ENCODE measurements at regions not wholly inside any gene's neighbourhood (a gene's known extent, or its start where the extent isn't known, plus 50 kb on each side); places are given as distances from the start of the nearest gene placed in this dataset.

DNA sequence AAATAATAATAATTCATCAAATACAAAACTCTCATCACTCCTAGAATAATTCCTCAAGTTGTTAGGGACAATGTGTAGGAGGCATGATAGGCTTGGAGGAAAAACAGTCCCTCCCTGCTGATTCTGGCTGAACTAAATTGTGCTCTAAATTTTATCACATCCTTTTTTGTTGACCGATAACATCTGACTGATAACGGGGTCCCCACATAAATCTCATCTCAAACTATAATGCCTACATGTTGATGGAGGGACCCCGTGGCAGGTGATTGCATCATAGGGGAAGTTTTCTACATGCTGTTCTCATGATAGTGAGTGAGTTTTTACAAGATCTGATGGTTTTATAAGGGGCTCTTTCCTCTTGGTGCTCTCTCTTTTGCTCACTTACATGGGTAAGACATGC, 1043.5 kb upstream of the SORCS1 start:
- no peak for DNase-seq (ENCODE audit: low read depth)
- TF ChIP-seq, protein P1, sequence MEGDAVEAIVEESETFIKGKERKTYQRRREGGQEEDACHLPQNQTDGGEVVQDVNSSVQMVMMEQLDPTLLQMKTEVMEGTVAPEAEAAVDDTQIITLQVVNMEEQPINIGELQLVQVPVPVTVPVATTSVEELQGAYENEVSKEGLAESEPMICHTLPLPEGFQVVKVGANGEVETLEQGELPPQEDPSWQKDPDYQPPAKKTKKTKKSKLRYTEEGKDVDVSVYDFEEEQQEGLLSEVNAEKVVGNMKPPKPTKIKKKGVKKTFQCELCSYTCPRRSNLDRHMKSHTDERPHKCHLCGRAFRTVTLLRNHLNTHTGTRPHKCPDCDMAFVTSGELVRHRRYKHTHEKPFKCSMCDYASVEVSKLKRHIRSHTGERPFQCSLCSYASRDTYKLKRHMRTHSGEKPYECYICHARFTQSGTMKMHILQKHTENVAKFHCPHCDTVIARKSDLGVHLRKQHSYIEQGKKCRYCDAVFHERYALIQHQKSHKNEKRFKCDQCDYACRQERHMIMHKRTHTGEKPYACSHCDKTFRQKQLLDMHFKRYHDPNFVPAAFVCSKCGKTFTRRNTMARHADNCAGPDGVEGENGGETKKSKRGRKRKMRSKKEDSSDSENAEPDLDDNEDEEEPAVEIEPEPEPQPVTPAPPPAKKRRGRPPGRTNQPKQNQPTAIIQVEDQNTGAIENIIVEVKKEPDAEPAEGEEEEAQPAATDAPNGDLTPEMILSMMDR (IDR thresholded peaks at IDR 0.05; ENCODE audit: insufficient read depth, low read length, poor library complexity, severe bottlenecking), result no peak
- Histone ChIP-seq H3K4me3 (ENCODE audit: low read depth, low read length) (no peak overlapping the region), H3K36me3 (ENCODE audit: control insufficient read depth, insufficient read depth, low read length) (no peaks in the 10 kb centered on the region), H3K27me3 (ENCODE audit: control insufficient read depth, insufficient read depth, low read length) (no peaks in the 10 kb centered on the region)

DNA sequence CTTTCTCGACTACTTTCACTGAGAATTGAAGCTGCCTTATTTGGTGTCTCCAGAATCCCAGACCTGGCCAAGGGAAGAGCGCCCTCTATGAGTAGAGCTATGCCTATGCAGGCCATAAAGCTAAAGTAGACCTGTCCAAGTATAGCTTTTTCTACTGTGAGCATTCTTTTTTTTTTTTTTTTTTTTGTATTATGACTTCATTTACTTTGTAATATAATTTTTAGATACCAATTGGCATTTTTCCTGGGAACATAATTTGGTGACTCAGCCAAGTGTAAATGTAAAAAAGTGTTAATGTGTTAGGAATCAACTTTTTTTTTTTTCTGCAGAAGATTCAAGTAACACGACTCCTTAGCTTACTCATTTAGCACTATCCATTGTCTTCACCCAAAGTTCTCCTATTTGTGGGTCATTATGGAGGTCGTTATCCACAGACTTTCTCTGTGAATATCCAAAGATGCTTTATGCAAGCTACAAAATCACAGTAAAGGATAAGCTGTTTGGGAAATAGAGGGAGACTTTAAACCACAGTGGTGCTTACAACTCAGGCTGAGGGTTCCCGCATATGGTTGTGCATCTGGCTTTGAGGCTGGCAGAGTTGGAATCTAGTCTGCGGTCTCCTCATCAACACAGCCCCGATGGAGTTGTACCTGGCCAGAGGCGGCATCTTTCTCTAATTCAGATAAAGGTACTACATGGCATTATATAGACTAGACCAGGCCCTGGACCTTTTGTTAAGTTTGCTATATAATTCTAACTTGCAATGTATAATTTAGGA, 1040.2 kb upstream of the SORCS1 start:
- H3K27me3 ChIP-seq (ENCODE audit: control insufficient read depth, insufficient read depth, low read length), result no peaks in the 10 kb centered on the region
- H3K4me3 ChIP-seq (ENCODE audit: low read depth, low read length), result no peak overlapping the region
- no peak for DNase-seq (ENCODE audit: low read depth)
- TF ChIP-seq, protein P1 (IDR thresholded peaks at IDR 0.05; ENCODE audit: insufficient read depth, low read length, poor library complexity, severe bottlenecking), result peak; percentile 80
- no peaks in the 10 kb centered on the region for H3K36me3 ChIP-seq (ENCODE audit: control insufficient read depth, insufficient read depth, low read length)

DNA sequence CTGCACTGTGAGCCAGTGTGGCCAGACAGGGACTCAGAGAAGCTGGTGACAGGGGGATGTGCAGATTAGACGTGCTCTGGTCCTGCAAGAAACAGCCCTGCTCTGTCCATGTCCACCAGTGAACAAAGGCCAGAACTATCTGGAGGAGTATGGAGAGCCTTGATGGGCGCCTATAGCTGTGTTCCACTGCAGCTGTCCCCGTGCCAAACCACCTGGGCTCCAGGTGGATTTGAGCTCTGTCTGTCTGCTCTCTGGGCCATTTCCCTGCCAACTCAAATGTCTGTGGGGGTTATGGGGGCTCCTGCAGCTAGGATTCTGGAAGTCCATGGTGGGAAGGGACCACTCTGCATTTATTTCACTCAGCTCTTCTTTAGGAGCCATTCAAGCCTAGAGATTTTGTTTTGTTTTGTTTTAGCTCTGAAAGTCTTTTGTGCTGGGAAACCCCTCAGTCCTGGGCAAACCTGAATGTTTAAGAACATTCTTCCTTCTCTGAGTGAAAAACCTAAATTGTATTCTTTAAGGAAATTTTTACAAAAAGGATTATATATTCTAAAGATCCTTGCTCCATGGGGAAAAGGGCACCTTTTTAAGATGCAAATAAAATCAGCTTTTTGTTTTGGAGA, 1039.5 kb upstream of the SORCS1 start:
- Histone ChIP-seq H3K4me3 (ENCODE audit: low read depth, low read length) (no peak overlapping the region), H3K27me3 (ENCODE audit: control insufficient read depth, insufficient read depth, low read length) (no peaks in the 10 kb centered on the region), H3K36me3 (ENCODE audit: control insufficient read depth, insufficient read depth, low read length) (no peaks in the 10 kb centered on the region)
- no peak for DNase-seq (ENCODE audit: low read depth)
- TF ChIP-seq, protein P1 (IDR thresholded peaks at IDR 0.05; ENCODE audit: insufficient read depth, low read length, poor library complexity, severe bottlenecking), result no peak

DNA sequence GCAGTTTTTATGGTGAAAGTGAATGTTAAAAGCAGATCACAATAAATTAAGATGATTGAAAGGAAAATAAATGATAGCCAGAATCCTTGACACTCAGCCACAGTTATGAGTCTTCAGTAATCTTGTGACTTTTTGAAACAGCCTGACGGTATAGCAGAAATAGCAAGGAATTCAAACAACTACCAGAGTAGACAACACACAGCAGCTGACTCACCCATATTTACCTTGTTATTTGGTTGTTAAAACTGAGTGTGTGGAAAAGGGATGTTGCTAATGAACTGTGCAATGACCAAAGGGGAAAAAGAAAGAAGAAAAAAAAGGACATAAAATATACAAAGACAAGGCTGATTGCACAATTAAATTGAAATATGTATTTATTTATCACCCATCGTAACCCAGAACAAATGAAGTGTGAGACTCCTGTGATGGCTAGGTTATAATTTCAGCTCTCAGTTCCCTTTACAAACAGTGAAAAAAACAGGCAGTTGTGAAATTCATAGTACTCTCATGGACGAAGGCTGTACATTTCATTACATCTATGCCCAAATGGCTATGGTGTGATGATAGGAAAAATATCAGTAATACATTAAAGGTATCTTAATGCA, 1023.0 kb upstream of the SORCS1 start:
- TF ChIP-seq, protein P1 (IDR thresholded peaks at IDR 0.05; ENCODE audit: insufficient read depth, low read length, poor library complexity, severe bottlenecking), result no peak
- Histone ChIP-seq H3K4me3 (ENCODE audit: low read depth, low read length) (no peak overlapping the region), H3K36me3 (ENCODE audit: control insufficient read depth, insufficient read depth, low read length) (no peaks in the 10 kb centered on the region), H3K27me3 (ENCODE audit: control insufficient read depth, insufficient read depth, low read length) (no peaks in the 10 kb centered on the region)
- DNase-seq (ENCODE audit: low read depth), result no peak

DNA sequence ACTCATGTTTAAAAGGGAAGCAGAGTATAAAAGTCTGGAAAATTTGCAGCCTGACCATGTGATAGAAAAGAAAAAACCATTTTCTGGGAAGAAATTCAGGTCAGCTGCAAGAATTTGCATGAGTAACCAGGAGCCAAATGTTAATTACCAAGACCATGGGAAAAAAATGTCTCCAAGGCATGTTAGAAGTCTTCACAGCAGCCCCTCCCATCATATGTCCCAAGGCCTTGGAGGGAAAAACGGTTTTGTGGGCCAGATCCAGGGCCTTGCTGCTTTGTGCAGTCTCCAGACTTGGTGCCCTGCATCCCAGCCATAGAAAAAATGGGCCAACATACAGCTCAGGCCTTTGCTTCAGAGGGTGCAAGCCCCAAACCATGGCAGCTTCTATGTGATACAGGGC, 1019.6 kb upstream of the SORCS1 start:
- Histone ChIP-seq H3K36me3 (ENCODE audit: control insufficient read depth, insufficient read depth, low read length) (no peaks in the 10 kb centered on the region), H3K4me3 (ENCODE audit: low read depth, low read length) (no peak overlapping the region), H3K27me3 (ENCODE audit: control insufficient read depth, insufficient read depth, low read length) (no peaks in the 10 kb centered on the region)
- TF ChIP-seq, protein P1 (IDR thresholded peaks at IDR 0.05; ENCODE audit: insufficient read depth, low read length, poor library complexity, severe bottlenecking), result no peak
- DNase-seq (ENCODE audit: low read depth), result no peak
